ENCODE measurements at regions not wholly inside any gene's neighbourhood (a gene's known extent, or its start where the extent isn't known, plus 50 kb on each side); places are given as distances from the start of the nearest gene placed in this dataset.

DNA sequence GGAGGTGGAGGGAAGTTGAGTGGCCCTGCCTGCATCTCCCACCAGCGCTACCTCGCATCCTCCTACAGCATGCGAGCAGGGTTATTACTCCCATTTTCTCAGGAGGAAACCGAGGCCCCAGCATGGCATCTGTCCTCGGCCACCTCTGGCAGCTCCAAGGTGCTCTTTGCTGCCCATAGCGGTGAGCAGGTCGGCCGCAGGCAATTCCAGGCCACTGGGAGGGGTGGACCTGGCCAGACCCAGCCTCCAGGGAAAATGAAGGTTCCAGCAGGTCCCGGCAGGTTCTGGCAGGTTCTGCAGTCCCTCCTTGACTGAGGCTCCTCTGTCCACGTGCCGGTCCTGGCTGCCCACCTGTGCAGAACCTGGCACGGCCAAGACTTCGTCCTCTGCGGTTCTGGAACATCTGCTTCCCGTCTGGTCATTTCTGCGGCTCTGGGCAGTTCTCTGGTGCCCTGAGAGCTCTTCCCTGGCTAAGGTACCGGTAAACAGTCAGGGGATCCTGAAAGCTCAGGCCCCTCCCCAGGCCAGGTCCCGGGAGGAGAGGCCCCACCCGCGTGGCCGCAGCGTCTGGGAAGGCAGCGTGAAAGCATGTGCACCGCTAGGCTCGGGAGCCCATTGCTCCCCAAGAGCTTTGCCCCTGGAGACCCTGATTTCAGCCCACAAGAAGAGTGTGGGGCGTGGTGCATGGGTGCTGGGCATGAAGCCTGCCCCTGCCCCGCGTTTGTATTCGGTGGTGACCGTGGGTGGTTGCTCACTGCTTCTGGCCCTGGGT lies 112.0 kb upstream of the ADRA2C start:
- DNase-seq, result no peak
- no peaks in the 10 kb centered on the region for H3K27me3 ChIP-seq
- intact Hi-C loops (cut with DNase I), result loop anchor here in 1 of 4 donors (10.0 kb wide), 1 partner anchor 111 kb away; the partner anchor contains the start of gene ADRA2C
- H3K4me3 ChIP-seq, result no peak overlapping the region
- TF ChIP-seq, protein P1, sequence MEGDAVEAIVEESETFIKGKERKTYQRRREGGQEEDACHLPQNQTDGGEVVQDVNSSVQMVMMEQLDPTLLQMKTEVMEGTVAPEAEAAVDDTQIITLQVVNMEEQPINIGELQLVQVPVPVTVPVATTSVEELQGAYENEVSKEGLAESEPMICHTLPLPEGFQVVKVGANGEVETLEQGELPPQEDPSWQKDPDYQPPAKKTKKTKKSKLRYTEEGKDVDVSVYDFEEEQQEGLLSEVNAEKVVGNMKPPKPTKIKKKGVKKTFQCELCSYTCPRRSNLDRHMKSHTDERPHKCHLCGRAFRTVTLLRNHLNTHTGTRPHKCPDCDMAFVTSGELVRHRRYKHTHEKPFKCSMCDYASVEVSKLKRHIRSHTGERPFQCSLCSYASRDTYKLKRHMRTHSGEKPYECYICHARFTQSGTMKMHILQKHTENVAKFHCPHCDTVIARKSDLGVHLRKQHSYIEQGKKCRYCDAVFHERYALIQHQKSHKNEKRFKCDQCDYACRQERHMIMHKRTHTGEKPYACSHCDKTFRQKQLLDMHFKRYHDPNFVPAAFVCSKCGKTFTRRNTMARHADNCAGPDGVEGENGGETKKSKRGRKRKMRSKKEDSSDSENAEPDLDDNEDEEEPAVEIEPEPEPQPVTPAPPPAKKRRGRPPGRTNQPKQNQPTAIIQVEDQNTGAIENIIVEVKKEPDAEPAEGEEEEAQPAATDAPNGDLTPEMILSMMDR (IDR thresholded peaks at IDR 0.05), result no peak
- TF ChIP-seq EP300 (IDR thresholded peaks at IDR 0.05), result no peak
- no peak for TF ChIP-seq POLR2A (IDR thresholded peaks at IDR 0.05)
- 84 to 90% (median 85%) methylated on average over 28 to 30 of the region's 30 CpGs for WGBS, 3 donors
- H3K27ac ChIP-seq, result no peak overlapping the region
- H3K4me1 ChIP-seq (ENCODE audit: insufficient read depth), result no peaks in the 10 kb centered on the region
- no peaks in the 10 kb centered on the region for H3K9me3 ChIP-seq
- no peaks in the 10 kb centered on the region for H3K36me3 ChIP-seq

DNA sequence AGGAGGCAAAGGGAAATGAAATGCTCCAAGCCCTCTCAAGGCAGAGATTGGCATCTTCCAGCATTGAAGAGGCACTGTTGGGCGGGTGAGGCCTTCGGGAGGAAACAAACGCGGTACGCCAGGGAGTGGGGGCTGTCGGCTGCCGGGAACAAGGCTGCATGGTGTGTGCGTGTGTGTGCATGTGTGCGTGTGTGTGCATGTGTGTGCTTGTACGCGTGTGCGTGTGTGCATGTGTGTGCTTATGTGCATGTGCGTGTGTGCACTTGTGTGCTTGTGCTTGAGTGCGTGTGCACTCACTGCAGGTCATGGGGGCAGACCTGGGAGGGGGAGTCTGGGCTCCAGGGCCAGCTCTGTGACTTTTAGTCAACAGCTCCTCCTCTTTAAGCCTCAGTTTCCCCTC lies 113.6 kb upstream of the ADRA2C start:
- Histone ChIP-seq H3K9me3 (no peaks in the 10 kb centered on the region), H3K4me3 (no peak overlapping the region), H3K27ac (no peak overlapping the region), H3K4me1 (ENCODE audit: insufficient read depth) (no peaks in the 10 kb centered on the region), H3K27me3 (no peaks in the 10 kb centered on the region), H3K36me3 (no peaks in the 10 kb centered on the region)
- WGBS, 3 donors, result 82 to 85% (median 84%) methylated on average over 14 of the region's 14 CpGs
- no peak for DNase-seq
- intact Hi-C loops (cut with DNase I), result loop anchor here in 1 of 4 donors (10.0 kb wide), 1 partner anchor 112 kb away; the partner anchor contains the start of gene ADRA2C
- TF ChIP-seq POLR2A (IDR thresholded peaks at IDR 0.05), result no peak
- no peak for TF ChIP-seq EP300 (IDR thresholded peaks at IDR 0.05)
- TF ChIP-seq, protein P1 (IDR thresholded peaks at IDR 0.05), result no peak

DNA sequence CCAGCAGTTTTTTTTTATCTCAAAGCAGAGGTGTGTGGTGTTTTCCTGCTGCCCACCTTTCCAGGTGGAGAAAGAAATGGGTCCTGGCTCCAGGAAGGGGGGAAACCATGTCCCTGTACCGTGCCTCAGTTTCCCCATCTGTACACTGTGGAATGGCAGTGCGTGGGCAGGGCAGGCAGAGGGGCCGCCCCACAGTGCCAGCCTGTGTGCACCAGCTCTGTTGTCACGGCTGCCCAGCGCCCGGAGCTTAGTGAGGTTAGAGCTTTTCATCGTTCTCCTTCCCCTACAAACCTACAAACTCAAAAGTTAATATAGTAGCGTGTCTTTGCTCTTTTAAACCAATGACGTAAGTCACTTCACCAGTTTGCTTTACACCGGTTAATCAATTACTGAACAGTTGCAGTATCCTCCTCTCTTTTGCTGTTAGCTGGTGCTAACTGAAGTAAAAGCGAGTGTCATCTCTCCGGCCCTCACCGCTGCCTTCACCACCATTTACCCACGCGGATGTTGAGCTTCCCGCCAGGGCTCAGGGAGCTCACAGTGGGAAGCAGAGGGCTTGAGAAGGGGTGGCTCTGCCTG lies 114.8 kb upstream of the ADRA2C start:
- TF ChIP-seq EP300 (IDR thresholded peaks at IDR 0.05), result no peak
- TF ChIP-seq, protein P1 (IDR thresholded peaks at IDR 0.05), result no peak
- TF ChIP-seq POLR2A (IDR thresholded peaks at IDR 0.05), result no peak

DNA sequence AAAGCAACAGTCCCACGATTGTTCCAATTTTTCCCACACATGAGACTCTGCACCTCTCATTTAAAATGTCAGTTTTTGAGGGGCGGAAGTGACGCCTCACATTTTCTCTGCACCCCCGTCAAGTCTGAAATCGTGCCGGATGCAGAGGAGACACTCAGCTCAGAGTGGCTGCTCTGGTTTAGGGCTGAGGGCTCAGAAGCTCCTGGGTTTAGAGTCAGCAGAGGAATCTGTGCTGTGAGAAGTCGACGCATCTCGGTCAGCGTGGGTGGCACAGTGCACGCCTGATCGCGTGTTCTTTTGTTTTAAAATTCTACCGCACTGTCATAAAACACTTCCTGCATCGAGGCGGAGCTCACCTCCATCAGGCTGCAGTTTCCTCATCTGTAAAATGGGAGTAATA lies 116.7 kb upstream of the ADRA2C start:
- Histone ChIP-seq H3K4me1 (ENCODE audit: insufficient read depth) (no peaks in the 10 kb centered on the region), H3K4me3 (no peak overlapping the region), H3K9me3 (no peaks in the 10 kb centered on the region), H3K27ac (no peak overlapping the region), H3K36me3 (no peaks in the 10 kb centered on the region), H3K27me3 (no peaks in the 10 kb centered on the region)
- WGBS, 3 donors, result 88 to 90% (median 90%) methylated on average over 16 of the region's 16 CpGs
- DNase-seq, result no peak
- intact Hi-C loops (cut with DNase I), result no loop called here
- TF ChIP-seq, protein P1 (IDR thresholded peaks at IDR 0.05), result no peak
- TF ChIP-seq POLR2A (IDR thresholded peaks at IDR 0.05) (no peak), EP300 (IDR thresholded peaks at IDR 0.05) (no peak)

More for the DNA sequence above, 114.8 kb upstream of the ADRA2C start:
- H3K4me3 ChIP-seq, result no peak overlapping the region
- intact Hi-C loops (cut with DNase I), result loop anchor here in 1 of 4 donors (10.0 kb wide), 1 partner anchor 113 kb away; the partner anchor contains the start of gene ADRA2C
- DNase-seq, result no peak
- H3K36me3 ChIP-seq, result no peaks in the 10 kb centered on the region
- 86 to 87% (median 87%) methylated on average over 16 of the region's 16 CpGs for WGBS, 3 donors
- H3K27me3 ChIP-seq, result no peaks in the 10 kb centered on the region
- no peaks in the 10 kb centered on the region for H3K4me1 ChIP-seq (ENCODE audit: insufficient read depth)
- H3K27ac ChIP-seq, result no peak overlapping the region
- no peaks in the 10 kb centered on the region for H3K9me3 ChIP-seq

All from ovary (tissue), 7 donors.